ENCODE measurements at regions not wholly inside any gene's neighbourhood (a gene's known extent, or its start where the extent isn't known, plus 50 kb on each side); places are given as distances from the start of the nearest gene placed in this dataset.
"Not testable (repeated sequence)": the region's sequence is repeated elsewhere in the genome, so short reads cannot be mapped to it uniquely, and the experiment has no call there.

- DNase-seq, result no peak
These were observed 621.2 kb upstream of the NRP1 start for GRCh38 chr10:33955676-33956075.

GRCh38 chr10:33952692-33953360 lies 618.4 kb upstream of the NRP1 start:
- DNase-seq, result no peak

- no peak for DNase-seq
These were observed 615.7 kb upstream of the NRP1 start for GRCh38 chr10:33950206-33950605.

GRCh38 chr10:33947544-33947943 lies 613.1 kb upstream of the NRP1 start:
- DNase-seq, result no peak

GRCh38 chr10:33945051-33945450 lies 610.6 kb upstream of the NRP1 start:
- DNase-seq, result no peak

GRCh38 chr10:33942508-33942907 lies 608.0 kb upstream of the NRP1 start:
- DNase-seq, result no peak

- no peak for DNase-seq
These were observed 605.4 kb upstream of the NRP1 start for GRCh38 chr10:33939892-33940291.

GRCh38 chr10:33939410-33939809 lies 604.9 kb upstream of the NRP1 start:
- no peak for DNase-seq

GRCh38 chr10:33938001-33938400 lies 603.5 kb upstream of the NRP1 start:
- no peak for DNase-seq

GRCh38 chr10:33937036-33937730 lies 602.7 kb upstream of the NRP1 start:
- DNase-seq, result no peak

- DNase-seq, result no peak
These were observed 600.9 kb upstream of the NRP1 start for GRCh38 chr10:33935350-33935749.

GRCh38 chr10:33930079-33930478 lies 595.6 kb upstream of the NRP1 start:
- DNase-seq, result no peak

GRCh38 chr10:33927347-33927746 lies 592.9 kb upstream of the NRP1 start:
- DNase-seq, result no peak

GRCh38 chr10:33921970-33922605 lies 587.6 kb upstream of the NRP1 start:
- DNase-seq, result no peak

- DNase-seq, result no peak
These were observed 585.9 kb upstream of the NRP1 start for GRCh38 chr10:33920351-33920750.

- DNase-seq, result no peak
These were observed 584.8 kb upstream of the NRP1 start for GRCh38 chr10:33919244-33919643.

GRCh38 chr10:33917069-33917780 lies 582.8 kb upstream of the NRP1 start:
- no peak for DNase-seq

GRCh38 chr10:33914746-33915145 lies 580.3 kb upstream of the NRP1 start:
- DNase-seq, result no peak

GRCh38 chr10:33913194-33913593 lies 578.7 kb upstream of the NRP1 start:
- no peak for DNase-seq

- not testable (repeated sequence) for DNase-seq
These were observed 575.0 kb upstream of the NRP1 start for GRCh38 chr10:33909476-33909875.

GRCh38 chr10:33901166-33901565 lies 566.7 kb upstream of the NRP1 start:
- DNase-seq, result no peak

GRCh38 chr10:33900596-33900995 lies 566.1 kb upstream of the NRP1 start:
- DNase-seq, result no peak

Measured in T-helper 1 cell (primary cell).